Natural killer cell (primary cell): ENCODE measurements at regions not wholly inside any gene's neighbourhood (a gene's known extent, or its start where the extent isn't known, plus 50 kb on each side); places are given as distances from the start of the nearest gene placed in this dataset.

Experiments used
- ATAC-seq, 3 donors: fragments of 150-1000 bp in 2 of 3; fragments of 200-7000 bp in 1 of 3; cut with Tn5 transposase; 1 replicate in 1 of 3; 2 replicates in 2 of 3; pipeline ENCODE4 v1.10.0; 2021; ENCODE audit warnings: mild to moderate bottlenecking in 2 of 3, moderate library complexity in 2 of 3
- DNase-seq, 2 donors: peaks; one replicate each; pipeline versions ENCODE4 v3.0.0 to v3.0.0-alpha.2; 2013 to 2021; ENCODE audit warnings: mixed read lengths in 1 of 2
- H3K27ac ChIP-seq: one replicate; pipeline ENCODE4 v1.5.1; 2013; ENCODE audit warnings: mild to moderate bottlenecking, low read length
- H3K27me3 ChIP-seq: one replicate; pipeline ENCODE4 v1.6.1; 2013; ENCODE audit warnings: low read length; ENCODE audit not compliant: control insufficient read depth, insufficient read depth
- H3K36me3 ChIP-seq: one replicate; pipeline ENCODE4 v1.6.1; 2013; ENCODE audit warnings: low read length; ENCODE audit not compliant: control insufficient read depth, insufficient read depth
- H3K4me1 ChIP-seq: one replicate; pipeline ENCODE4 v1.6.1; 2013; ENCODE audit warnings: low read length; ENCODE audit not compliant: control insufficient read depth, insufficient read depth
- H3K4me3 ChIP-seq: one replicate; pipeline ENCODE4 v1.5.1; 2013; ENCODE audit warnings: low read length
- H3K9me3 ChIP-seq: one replicate; pipeline ENCODE4 v1.6.1; 2013; ENCODE audit warnings: low read length; ENCODE audit not compliant: control insufficient read depth, insufficient read depth
- H3K27ac Mint-ChIP-seq, 2 donors: one replicate each; pipeline ENCODE4 v1.8.0; 2022; ENCODE audit warnings: mild to moderate bottlenecking in 2 of 2, mixed read lengths in 2 of 2, moderate library complexity in 1 of 2
- H3K27me3 Mint-ChIP-seq, 2 donors: one replicate each; pipeline ENCODE4 v1.8.0; 2022; ENCODE audit warnings: low read depth in 2 of 2, mixed read lengths in 2 of 2
- H3K36me3 Mint-ChIP-seq: one replicate; pipeline ENCODE4 v1.8.0; 2022; ENCODE audit warnings: mixed read lengths
- H3K4me1 Mint-ChIP-seq, 2 donors: one replicate each; pipeline ENCODE4 v1.8.0; 2022; ENCODE audit warnings: mixed read lengths in 2 of 2
- H3K4me3 Mint-ChIP-seq: one replicate; pipeline ENCODE4 v1.8.0; 2022; ENCODE audit warnings: mild to moderate bottlenecking, moderate library complexity, mixed read lengths
- H3K9me3 Mint-ChIP-seq, 2 donors: one replicate each; pipeline ENCODE4 v1.8.0; 2022; ENCODE audit warnings: mixed read lengths in 2 of 2
- CTCF ChIP-seq: fragments of 200-600 bp; IDR thresholded peaks from one replicate; pipeline ENCODE4 v1.8.0; 2022; ENCODE audit warnings: antibody characterized with exemption
- WGBS: methylation state at CpG from one replicate; pipeline ENCODE4 v1.1.7; 2013; ENCODE audit warnings: missing lambda C conversion rate; ENCODE audit not compliant: insufficient coverage; 5-methylcytosine and 5-hydroxymethylcytosine counted together
- intact Hi-C: fragments of 100-400 bp; cut with micrococcal nuclease; formaldehyde crosslinking; loops from one replicate; pipeline ENCODE4 v1.14.2; 2022

DNA sequence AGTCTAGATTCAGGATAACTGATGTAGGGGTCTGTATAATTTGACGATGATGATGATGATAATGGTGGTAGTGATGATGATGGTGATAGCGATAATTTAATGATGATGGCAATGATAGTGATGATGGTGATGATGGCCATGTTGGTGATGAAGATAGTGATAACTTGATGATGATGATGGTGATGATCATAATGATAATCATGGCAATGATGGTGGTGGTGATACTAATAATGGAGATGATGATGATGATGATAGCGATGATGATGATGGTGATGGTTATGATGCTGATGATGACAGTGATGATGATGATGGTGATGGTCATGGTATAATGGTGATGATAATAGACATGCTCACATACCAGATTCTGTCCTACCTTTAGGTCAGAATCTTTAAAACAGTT lies 66.2 kb upstream of the SEZ6L start:
- 82% methylated on average over 3 of the region's 3 CpGs for WGBS
- Histone ChIP-seq H3K27me3 (no peaks in the 10 kb centered on the region), H3K27ac (no peak overlapping the region), H3K4me3 (no peak overlapping the region), H3K9me3 (no peaks in the 10 kb centered on the region), H3K36me3 (no peaks in the 10 kb centered on the region), H3K4me1 (no peaks in the 10 kb centered on the region)
- intact Hi-C loops, result no loop called here
- no peak for TF ChIP-seq CTCF
- DNase-seq, result no peak
- no peaks in the 10 kb centered on the region for H3K9me3 Mint-ChIP-seq
- ATAC-seq, result no peak
- peaks cover 5 to 14% of the 10 kb centered on the region in 2 donors for H3K27me3 Mint-ChIP-seq
- H3K36me3 Mint-ChIP-seq, result no peaks in the 10 kb centered on the region
- H3K4me1 Mint-ChIP-seq, result no peaks in the 10 kb centered on the region
- no peak overlapping the region for H3K4me3 Mint-ChIP-seq
- H3K27ac Mint-ChIP-seq, result no peak overlapping the region

- H3K27ac Mint-ChIP-seq, result no peak overlapping the region
- H3K36me3 Mint-ChIP-seq, result no peaks in the 10 kb centered on the region
- no peak overlapping the region for H3K4me3 ChIP-seq
- no peaks in the 10 kb centered on the region for H3K36me3 ChIP-seq
- DNase-seq (no peak), ATAC-seq (no peak)
- no peak for TF ChIP-seq CTCF
- H3K4me1 Mint-ChIP-seq, result no peaks in the 10 kb centered on the region
- peaks cover 15 to 18% of the 10 kb centered on the region in 2 donors for H3K27me3 Mint-ChIP-seq
- H3K4me3 Mint-ChIP-seq, result no peak overlapping the region
- H3K27me3 ChIP-seq, result no peaks in the 10 kb centered on the region
- H3K9me3 ChIP-seq, result no peaks in the 10 kb centered on the region
- H3K27ac ChIP-seq, result no peak overlapping the region
- intact Hi-C loops, result no loop called here
- no peaks in the 10 kb centered on the region for H3K4me1 ChIP-seq
- peaks cover 0 to 2% of the 10 kb centered on the region in 2 donors for H3K9me3 Mint-ChIP-seq
Measured at GRCh38 chr22:26106412-26106811, 62.9 kb upstream of the SEZ6L start.

GRCh38 chr22:26109686-26110315 lies 59.5 kb upstream of the SEZ6L start:
- 78% methylated on average over 9 of the region's 11 CpGs for WGBS
- no peak for TF ChIP-seq CTCF
- ATAC-seq (no peak), DNase-seq (no peak)
- H3K27me3 ChIP-seq, result no peaks in the 10 kb centered on the region
- Mint-ChIP-seq H3K36me3 (no peaks in the 10 kb centered on the region), H3K27me3 (peaks cover 20 to 44% of the 10 kb centered on the region in 2 donors), H3K9me3 (peaks cover 0 to 2% of the 10 kb centered on the region in 2 donors), H3K4me1 (no peaks in the 10 kb centered on the region), H3K27ac (no peak overlapping the region), H3K4me3 (no peak overlapping the region)
- H3K9me3 ChIP-seq, result no peaks in the 10 kb centered on the region
- H3K4me1 ChIP-seq, result no peaks in the 10 kb centered on the region
- H3K27ac ChIP-seq, result no peak overlapping the region
- intact Hi-C loops, result no loop called here
- H3K36me3 ChIP-seq, result no peaks in the 10 kb centered on the region
- no peak overlapping the region for H3K4me3 ChIP-seq

- H3K4me3 Mint-ChIP-seq, result no peak overlapping the region
- intact Hi-C loops, result no loop called here
- WGBS, result no CpG with 5 or more reads among the region's 1 CpG
- H3K4me3 ChIP-seq, result no peak overlapping the region
- H3K36me3 ChIP-seq, result no peaks in the 10 kb centered on the region
- no peak overlapping the region for H3K27ac Mint-ChIP-seq
- peaks cover 0 to 2% of the 10 kb centered on the region in 2 donors for H3K9me3 Mint-ChIP-seq
- ATAC-seq, result no peak
- no peaks in the 10 kb centered on the region for H3K36me3 Mint-ChIP-seq
- H3K27me3 Mint-ChIP-seq, result peaks cover 16 to 56% of the 10 kb centered on the region in 2 donors
- no peak for DNase-seq
- no peaks in the 10 kb centered on the region for H3K4me1 Mint-ChIP-seq
- no peaks in the 10 kb centered on the region for H3K4me1 ChIP-seq
- H3K27me3 ChIP-seq, result no peaks in the 10 kb centered on the region
- TF ChIP-seq CTCF, result no peak
- H3K9me3 ChIP-seq, result no peaks in the 10 kb centered on the region
- H3K27ac ChIP-seq, result no peak overlapping the region
Measured at GRCh38 chr22:26114826-26115225, 54.4 kb upstream of the SEZ6L start.
